ENCODE measurements at regions not wholly inside any gene's neighbourhood (a gene's known extent, or its start where the extent isn't known, plus 50 kb on each side); places are given as distances from the start of the nearest gene placed in this dataset. TPM values are rescaled to one million over a fixed set of nuclear protein-coding genes. Genes with fewer than 3 reads are reported as not detected.

- TF ChIP-seq EZH2 (IDR thresholded peaks at IDR 0.05; ENCODE audit: insufficient read depth, poor library complexity, severe bottlenecking), result no peak
- TF ChIP-seq EZH2phosphoT487 (IDR thresholded peaks at IDR 0.05; ENCODE audit: insufficient read depth, low read depth), result no peak
- H2AFZ ChIP-seq, result no peak overlapping the region
Measured at GRCh38 chr1:37424523-37424922, 49.9 kb upstream of the ZC3H12A start.

More at GRCh38 chr1:37424523-37424922, 49.9 kb upstream of the ZC3H12A start:
- Histone ChIP-seq H4K20me1 (ENCODE audit: insufficient read depth) (no peaks in the 10 kb centered on the region), H3K4me2 (ENCODE audit: unreplicated experiment) (no peak overlapping the region), H3F3A (ENCODE audit: insufficient read depth) (no peaks in the 10 kb centered on the region), H3K9me3 (ENCODE audit: low read depth) (no peaks in the 10 kb centered on the region), H3K79me2 (ENCODE audit: insufficient read depth) (no peaks in the 10 kb centered on the region), H3K9ac (no peak overlapping the region), H3K36me3 (ENCODE audit: low read depth) (no peaks in the 10 kb centered on the region), H3K27ac (no peak overlapping the region), H3K9me2 (ENCODE audit: insufficient read depth) (no peaks in the 10 kb centered on the region), H3K27me3 (replicated peaks; ENCODE audit: insufficient read depth) (peaks cover 7% of the 10 kb centered on the region), H3K4me3 (no peak overlapping the region), H3K4me1 (ENCODE audit: insufficient read depth) (no peaks in the 10 kb centered on the region)
- no peak for DNase-seq
- 0% methylated on average over 1 of the region's 1 CpG for WGBS, 2 experiments (ENCODE audit: low coverage in 1 of 2, low lambda C conversion rate in 2 of 2, missing lambda C conversion rate in 2 of 2)
- in situ Hi-C loops (cut with MboI), result no loop called here

Small RNA genes in the stretch of these regions (microRNA-seq; reads per million reads assigned to microRNA genes)
- not detected for gene MIR4255 (ENCODE audit: borderline number of aligned reads)

Small RNA genes in the stretch of these regions (small RNA-seq; reads per million reads assigned to genes)
- gene MIR4255 (ENCODE audit: low read depth, low replicate concordance), result not detected
- gene RNA5SP43 (ENCODE audit: low read depth, low replicate concordance), result not detected
- gene RNU6-636P (ENCODE audit: low read depth, low replicate concordance), result not detected
- gene RPS29P6 (ENCODE audit: low read depth, low replicate concordance), result not detected
